DMS53 treated with DMSO at 0.1 percent for 48 hours (cell line): ENCODE measurements at regions not wholly inside any gene's neighbourhood (a gene's known extent, or its start where the extent isn't known, plus 50 kb on each side); places are given as distances from the start of the nearest gene placed in this dataset.

ENCODE experiments used
- DNase-seq: peaks from one replicate; lab custom pipeline; 2025; ENCODE audit not compliant: unreplicated experiment; lab: John Stamatoyannopoulos, UW

DNA sequence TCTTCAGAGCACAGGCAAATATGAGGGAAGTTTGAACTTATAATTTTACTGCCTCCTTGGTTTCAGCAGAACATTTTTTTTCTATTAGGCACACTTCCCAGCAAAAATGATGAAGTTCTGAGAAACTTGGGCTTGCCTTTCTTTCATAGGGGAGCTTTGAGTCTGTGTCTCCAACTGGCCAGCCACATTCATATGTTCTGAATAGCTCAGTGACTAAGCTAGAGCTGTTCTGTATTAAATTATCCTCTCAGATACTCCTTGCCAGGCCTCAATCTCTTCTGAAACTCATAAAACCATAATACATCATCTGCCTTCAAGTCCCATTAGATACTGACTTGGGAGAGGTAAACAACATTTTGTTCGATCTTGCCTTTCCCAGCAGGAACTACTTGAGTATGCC is 476.5 kb downstream of the GPAM start:
- no peak for DNase-seq

DNA sequence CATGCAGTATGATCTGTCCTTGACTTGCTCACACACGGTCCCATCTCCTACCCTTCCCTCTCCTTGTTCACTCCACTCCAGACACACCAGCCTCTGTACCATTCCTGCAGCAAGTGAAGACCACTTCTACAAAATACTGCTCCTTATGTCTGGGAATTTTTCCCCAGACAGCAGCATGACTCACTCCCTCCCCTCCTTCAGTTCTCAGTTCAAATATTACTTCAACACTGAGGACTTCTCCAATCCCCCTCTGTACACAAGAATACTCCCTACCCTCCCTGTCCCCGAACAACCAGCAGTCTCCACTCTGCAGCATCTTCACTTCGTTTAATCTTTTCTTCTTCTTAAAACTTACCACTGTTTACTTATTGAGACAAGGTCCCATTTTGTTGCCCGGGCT is 474.0 kb downstream of the GPAM start:
- DNase-seq: no peak

DNA sequence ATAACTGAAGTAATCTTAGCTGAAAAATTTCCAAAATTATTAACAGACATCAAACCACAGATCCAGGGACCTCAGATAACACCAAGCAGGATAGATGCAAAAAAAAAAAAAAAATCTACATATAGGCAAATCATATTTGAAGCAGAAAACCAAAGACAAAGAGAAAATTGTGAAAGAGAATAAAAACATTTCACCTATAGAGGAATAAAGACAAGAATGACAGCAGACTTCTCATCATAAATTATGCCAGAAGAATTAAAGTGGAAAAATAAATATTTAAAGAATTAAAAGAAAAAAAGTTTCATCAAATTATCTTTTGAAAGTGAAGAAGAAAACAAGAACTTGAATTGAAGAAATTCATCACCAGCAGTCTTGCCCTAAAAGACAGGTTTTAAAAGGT is 467.5 kb downstream of the GPAM start:
- DNase-seq: no peak

DNA sequence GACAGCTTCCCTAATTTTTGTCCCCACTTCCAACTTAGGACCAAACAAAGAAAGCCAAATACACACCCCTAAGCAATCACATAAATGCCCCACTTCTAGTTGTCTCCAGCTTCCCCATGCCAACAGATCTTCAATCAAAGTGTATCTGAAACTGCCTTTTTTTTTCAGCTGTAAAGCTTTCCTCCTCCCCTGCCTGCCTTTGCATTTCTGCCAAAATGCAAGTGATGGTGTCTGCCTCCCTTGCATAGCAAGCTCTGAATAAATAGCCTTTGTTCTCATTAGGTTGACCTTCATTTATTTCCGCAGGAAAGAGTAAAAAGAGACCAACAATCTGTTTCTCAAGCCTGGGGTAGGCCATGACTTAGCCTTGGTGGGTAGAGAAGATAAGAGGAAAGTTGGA is 459.4 kb downstream of the GPAM start:
- no peak for DNase-seq

- DNase-seq: no peak
Observed at GRCh38 chr10:111725050-111725449, 458.5 kb downstream of the GPAM start.

GRCh38 chr10:111732166-111732785 is 451.3 kb downstream of the GPAM start:
- DNase-seq: no peak

DNA sequence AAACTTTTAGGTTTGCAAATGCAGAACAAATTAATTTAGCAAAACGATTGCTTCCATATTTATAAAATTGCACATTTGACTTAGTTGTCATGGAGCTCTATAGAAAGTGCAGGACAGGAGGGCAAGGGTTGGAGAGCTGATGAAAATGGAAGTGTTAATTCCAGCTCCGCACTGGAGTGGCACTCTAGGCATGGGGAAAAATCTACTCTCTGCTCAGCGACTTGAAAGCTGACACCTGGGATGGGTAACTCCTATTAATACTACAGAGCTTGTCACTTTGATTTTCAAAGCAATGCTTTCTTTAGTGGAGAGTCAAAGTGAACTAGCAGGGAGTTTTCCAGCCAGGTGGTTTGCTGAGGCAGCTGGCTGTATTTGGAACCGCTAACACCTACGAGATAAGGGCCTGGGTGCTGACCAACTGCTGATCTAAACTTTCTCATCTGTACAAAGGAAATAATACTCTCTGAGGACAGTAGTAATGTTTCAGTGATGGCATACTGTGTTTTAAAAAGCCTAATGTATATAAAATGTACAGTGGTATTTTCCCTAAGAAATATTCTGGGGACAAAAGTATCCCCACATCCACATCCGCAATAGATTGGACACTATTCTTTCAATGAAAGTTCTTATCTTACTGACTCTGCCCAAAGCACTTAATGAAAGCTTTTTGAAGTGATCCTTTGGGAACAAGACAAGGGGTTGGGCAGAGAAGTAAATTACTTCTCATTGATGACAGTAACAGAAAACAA is 444.3 kb downstream of the GPAM start:
- no peak for DNase-seq

DNA sequence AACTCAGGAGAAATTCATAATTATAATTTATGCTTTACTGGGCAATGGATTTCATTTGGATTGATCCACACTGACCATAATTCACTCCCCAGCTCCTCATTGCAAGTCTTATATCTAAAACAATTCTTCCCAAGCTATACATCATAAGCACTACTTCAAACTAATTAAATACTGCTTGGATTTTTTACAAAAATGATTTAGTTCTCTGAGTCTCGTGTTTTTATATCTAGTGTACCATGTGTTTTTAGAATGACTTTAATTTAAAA is 443.8 kb downstream of the GPAM start:
- DNase-seq: no peak

GRCh38 chr10:111745982-111746381 is 437.6 kb downstream of the GPAM start:
- DNase-seq: no peak

DNA sequence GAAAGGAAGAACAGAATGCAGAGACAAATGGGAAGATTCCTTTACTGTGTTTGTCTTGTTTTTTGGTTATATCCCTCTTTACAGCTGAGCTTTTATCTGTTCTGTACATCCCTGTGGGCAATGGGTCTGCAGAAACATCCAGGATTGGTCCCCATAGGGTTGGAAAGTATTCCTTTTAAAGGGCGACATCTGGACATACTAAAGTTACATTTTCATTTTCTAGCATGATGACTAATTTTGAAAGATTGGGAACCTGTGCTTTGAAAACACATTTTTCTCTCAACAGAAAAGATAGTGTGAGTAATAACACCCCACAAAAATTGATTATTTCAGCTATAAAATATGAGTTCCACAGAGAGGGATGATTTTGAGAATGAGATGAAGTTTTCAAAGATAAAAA is 435.8 kb downstream of the GPAM start:
- no peak for DNase-seq

GRCh38 chr10:111748184-111748583 is 435.4 kb downstream of the GPAM start:
- DNase-seq: no peak

DNA sequence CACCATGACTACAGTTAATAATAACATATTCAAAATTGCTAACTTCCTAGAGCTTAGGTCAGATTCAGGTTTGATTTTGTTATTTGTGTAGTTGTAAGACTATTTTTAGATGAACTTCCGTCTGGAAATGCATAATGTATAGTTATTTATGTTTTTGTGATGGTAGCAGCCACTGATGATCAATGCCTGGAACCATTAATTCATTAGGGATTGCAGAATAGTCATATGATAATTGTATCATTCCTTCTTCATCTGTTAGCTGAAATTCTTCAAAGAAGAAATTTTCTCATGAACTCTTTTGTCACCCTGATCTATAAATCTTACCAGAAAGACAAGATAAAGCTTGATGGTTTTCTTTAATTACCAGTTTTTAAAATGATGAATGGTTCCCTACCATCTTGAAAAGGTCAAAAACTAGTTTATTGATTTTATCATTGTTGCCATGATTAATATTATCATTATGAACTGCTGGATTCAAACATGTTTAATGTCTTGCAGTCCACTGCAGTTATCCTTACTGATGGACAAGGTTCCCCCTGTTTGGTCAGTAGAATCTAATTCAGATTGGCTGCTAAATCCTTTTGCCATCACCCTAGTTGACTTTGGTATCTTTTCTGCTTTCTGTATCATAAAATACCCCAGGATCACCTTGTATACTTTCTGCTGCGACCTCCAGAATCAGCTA is 433.3 kb downstream of the GPAM start:
- no peak for DNase-seq

GRCh38 chr10:111756217-111757061 is 427.1 kb downstream of the GPAM start:
- DNase-seq: peak; percentile 82

DNA sequence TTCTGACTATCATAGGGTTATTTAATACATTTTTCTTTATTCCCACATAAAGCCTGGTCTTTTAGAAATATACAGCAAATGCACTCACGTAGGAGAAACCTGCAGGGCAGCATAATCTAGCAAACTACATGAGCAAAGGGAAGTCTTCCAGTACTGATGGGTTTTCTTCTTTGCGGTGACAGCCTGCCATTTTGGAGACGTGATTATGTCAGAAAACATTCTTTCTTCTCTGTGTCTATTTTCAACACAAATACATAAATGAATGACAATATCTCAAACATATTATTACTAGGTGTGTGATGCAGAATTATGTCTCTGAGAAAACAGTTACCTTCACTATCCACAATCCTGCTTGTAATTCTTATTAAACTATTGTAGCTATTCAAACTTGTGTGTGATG is 425.0 kb downstream of the GPAM start:
- no peak for DNase-seq

- no peak for DNase-seq
Observed at GRCh38 chr10:111762114-111762513, 421.5 kb downstream of the GPAM start.

- no peak for DNase-seq
Observed at GRCh38 chr10:111765216-111765615, 418.3 kb downstream of the GPAM start.

- no peak for DNase-seq
Observed at GRCh38 chr10:111766464-111766863, 417.1 kb downstream of the GPAM start.

GRCh38 chr10:111767661-111768060 is 415.9 kb downstream of the GPAM start:
- DNase-seq: no peak

GRCh38 chr10:111773950-111774349 is 409.6 kb downstream of the GPAM start:
- no peak for DNase-seq

DNA sequence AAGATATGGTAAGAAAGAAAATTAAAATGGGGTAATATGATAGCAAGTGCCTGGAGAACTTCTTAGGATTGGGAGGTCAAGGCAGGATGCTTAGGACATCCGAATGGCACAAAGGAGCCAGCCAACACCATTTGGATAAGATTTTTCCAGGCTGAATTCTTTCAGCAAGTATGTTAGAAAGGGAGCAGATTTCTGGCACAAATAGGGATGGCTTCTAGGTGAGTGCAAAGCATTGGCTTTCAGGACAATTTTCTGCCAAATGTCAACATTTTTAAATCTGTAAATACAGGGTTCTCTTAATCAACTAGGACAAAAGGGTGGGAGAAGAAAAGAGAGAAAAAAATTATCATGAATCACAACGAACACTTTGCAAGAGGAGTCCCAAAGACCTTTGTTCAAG is 409.1 kb downstream of the GPAM start:
- DNase-seq: no peak

DNA sequence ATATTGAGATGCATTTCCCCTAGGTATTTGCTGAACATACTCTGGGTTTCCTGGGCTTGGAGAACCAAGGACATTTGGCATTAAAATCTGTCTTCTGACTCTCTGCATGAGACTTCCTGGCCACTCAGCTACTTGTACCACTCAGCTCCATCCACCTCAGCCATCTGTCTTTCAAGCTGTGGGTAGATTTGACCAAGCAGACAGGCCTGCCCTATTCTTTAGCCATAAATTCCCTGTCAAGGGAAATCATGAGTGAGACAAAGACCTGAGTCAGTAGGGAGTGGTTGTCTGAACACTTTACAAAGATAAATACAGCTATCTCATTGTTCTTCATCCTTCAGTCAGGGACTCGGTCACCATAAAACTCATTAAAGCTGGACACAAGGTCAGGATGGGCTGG is 399.1 kb downstream of the GPAM start:
- DNase-seq: no peak
